ENCODE measurements at regions not wholly inside any gene's neighbourhood (a gene's known extent, or its start where the extent isn't known, plus 50 kb on each side); places are given as distances from the start of the nearest gene placed in this dataset.
"Not testable (repeated sequence)": the region's sequence is repeated elsewhere in the genome, so short reads cannot be mapped to it uniquely, and the experiment has no call there.

DNA sequence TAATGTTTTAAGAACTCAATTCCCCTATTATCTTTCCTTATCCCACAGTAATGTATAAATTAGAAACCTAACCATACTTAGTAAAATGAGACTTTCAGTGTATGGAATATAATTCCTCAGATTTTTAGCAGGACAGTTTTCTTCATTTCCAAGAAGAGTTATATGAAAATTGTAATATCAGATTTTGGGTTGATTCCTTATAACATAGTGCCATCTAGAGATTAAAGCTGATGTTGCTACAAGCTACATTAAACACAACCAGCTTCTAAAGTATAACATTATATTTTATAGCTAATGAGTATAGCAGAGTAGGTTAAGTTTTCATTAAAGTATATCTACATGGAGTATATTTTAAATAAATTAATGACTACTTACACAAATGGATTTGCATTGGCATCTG, 99.7 kb upstream of the MIR17HG start:
- DNase-seq (ENCODE audit: low read depth in 2 of 2): no peak

DNA sequence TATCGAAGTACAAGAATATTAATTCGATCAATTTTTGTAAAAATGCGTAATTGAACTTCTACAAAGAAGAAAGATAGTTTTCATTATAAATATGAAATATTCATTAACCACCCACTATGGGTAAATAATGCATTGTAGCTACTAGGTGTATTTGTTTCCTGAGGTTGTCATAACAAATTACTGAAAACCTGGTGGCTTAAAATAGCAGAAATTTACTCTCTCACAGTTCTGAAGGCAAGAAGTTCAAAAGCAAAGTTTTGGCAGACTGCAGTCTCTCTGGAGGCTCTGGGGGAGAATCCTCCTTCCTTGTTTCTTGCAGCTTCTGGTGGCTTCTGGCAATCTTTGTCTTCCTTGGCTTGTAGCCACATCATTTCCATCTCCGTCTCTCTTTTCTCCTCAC, 99.2 kb upstream of the MIR17HG start:
- no peak for DNase-seq (ENCODE audit: low read depth in 2 of 2)

- no peak for DNase-seq (ENCODE audit: low read depth in 2 of 2)
These were observed 98.1 kb upstream of the MIR17HG start for GRCh38 chr13:91249370-91249769.

- no peak for DNase-seq (ENCODE audit: low read depth in 2 of 2)
These were observed 97.6 kb upstream of the MIR17HG start for GRCh38 chr13:91249861-91250260.

DNA sequence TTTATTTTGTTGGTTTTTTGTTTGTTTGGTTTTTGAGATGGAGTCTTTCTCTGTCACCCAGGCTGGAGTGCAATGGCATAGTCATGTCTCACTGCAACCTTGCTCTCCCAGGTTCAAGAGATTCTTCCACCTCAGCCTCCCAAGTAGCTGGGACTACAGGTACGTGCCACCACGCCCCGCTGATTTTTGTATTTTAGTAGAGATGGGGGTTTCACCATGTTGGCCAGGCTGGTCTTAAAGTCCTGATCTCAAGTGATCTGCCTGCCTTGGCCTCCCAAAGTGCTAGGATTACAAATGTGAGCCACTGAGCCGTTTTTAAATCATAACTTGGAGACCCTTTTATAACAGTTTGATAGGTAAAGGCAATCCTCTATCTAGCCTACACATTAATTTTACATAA, 95.9 kb upstream of the MIR17HG start:
- not testable (repeated sequence) for DNase-seq (ENCODE audit: low read depth in 2 of 2)

DNA sequence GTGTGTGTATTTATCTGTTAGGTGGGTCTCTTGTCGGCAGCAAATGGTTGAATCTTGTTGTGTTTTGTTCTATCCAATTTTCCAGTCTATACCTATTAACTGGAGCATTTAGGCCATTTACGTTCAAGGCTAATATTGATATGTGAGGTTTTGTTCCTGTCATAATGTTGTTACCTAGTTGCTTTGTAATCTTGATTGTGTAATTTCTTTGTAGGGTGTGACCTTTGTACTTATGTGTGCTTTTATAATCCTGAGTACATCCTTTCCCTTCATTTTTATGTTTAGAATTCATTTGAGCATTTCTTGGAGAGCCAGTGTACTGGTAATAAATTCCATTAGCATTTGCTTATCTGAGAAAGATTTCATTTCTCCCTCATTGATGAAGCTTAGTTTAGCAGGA, 83.0 kb upstream of the MIR17HG start:
- no peak for DNase-seq (ENCODE audit: low read depth in 2 of 2)

DNA sequence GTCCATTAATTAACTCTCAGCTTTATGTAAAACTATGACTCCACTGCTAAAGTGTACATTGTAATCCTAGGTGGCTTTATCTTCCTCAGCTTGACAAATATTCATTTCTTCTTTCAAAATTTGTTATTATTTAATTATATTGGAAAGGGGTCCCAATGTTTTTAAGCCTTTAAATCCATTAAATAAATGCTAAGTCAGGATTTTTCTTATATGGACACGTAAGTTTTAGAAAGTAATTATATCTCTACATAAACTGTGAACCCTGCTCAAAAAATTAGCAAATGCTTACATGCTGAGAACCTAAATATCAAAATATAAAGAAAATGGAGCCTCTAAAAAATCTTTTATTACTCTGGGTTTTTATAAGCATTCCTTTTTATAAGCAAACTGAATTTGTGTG, 78.2 kb upstream of the MIR17HG start:
- no peak for DNase-seq (ENCODE audit: low read depth in 2 of 2)

DNA sequence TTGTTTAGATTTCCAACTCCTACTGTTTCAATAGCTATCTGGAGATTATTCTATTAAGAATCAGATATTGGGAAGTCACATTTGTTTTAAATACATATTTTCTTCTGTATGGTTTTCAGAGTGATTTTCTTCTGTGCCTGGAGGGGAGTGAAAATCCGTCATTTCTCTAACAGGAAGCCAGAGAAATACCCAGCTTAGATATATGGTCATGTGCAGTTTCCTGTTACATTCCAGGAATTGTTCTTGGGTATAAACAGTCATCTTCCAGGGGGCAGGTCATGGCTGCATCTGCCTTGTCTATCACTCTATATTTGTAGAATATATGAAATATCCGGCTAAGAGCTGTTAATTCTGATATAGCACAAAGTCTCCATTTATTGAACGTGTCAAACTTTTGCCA, 77.5 kb upstream of the MIR17HG start:
- DNase-seq (ENCODE audit: low read depth in 2 of 2): no peak

GRCh38 chr13:91272235-91272777, 75.2 kb upstream of the MIR17HG start:
- no peak for DNase-seq (ENCODE audit: low read depth in 2 of 2)

GRCh38 chr13:91273675-91274074, 73.8 kb upstream of the MIR17HG start:
- DNase-seq (ENCODE audit: low read depth in 2 of 2): no peak

GRCh38 chr13:91277013-91277676, 70.3 kb upstream of the MIR17HG start:
- no peak for DNase-seq (ENCODE audit: low read depth in 2 of 2)

GRCh38 chr13:91278291-91278690, 69.2 kb upstream of the MIR17HG start:
- DNase-seq (ENCODE audit: low read depth in 2 of 2): no peak

- DNase-seq (ENCODE audit: low read depth in 2 of 2): no peak
These were observed 68.6 kb upstream of the MIR17HG start for GRCh38 chr13:91278888-91279287.

- no peak for DNase-seq (ENCODE audit: low read depth in 2 of 2)
These were observed 66.7 kb upstream of the MIR17HG start for GRCh38 chr13:91280801-91281200.

- DNase-seq (ENCODE audit: low read depth in 2 of 2): no peak
These were observed 63.2 kb upstream of the MIR17HG start for GRCh38 chr13:91284335-91284734.

- DNase-seq (ENCODE audit: low read depth in 2 of 2): no peak
These were observed 61.2 kb upstream of the MIR17HG start for GRCh38 chr13:91286317-91286716.

DNA sequence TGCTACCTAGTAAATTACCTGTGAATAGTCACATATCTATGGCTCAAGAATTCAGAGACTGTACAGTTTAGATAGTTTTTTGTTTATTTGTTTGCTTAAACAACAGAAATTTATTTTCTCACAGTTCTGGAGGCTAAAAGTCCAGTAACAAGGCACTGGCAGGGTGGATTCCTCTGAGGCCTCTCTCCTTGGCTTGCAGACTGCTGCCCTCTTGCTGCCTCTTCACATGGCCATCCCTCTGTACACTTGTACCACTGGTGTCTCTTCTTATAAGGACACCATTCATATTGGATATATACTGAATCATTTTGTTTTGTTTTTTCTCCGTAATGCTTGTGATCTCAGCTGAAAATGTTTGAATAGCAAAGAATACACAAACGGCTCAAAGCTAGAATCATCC, 56.4 kb upstream of the MIR17HG start:
- DNase-seq (ENCODE audit: low read depth in 2 of 2): no peak

- no peak for DNase-seq (ENCODE audit: low read depth in 2 of 2)
These were observed 54.8 kb upstream of the MIR17HG start for GRCh38 chr13:91292630-91293221.

DNA sequence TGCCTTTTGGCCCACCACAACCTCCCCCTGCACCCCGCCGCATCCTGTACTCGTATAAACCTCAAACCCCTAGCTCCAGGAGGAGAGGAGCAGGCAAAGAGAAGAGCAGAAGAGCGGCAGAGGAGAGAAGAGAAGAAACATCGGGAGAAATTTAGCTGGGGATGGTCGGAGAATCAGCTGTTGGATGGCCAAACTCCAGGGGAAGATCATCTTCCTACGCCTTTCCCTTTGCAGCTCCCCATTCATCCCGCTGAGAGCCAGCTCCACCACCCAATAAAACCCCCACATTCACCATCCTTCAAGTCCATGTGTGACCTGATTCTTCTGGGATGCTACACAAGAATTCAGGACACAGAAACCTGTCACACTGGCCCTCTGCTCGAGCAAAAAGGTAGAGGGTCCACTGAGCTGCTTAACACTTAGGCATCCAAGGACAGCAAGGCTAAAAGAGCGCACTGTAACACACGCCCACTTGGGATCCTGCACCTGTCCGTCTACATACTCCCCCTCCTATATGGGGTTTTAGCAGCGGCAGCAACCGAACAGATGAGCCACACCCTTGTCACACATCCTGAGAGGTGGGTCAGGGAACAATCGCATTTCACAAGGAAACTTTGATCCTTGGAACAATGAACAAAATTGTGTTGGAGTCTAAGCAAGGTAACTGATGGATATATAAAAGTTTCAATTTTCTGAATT, 51.6 kb upstream of the MIR17HG start:
- no peak for DNase-seq (ENCODE audit: low read depth in 2 of 2)

- DNase-seq (ENCODE audit: low read depth in 2 of 2): no peak
These were observed 50.0 kb upstream of the MIR17HG start for GRCh38 chr13:91297503-91297902.
